Activated T-cell treated with anti-CD3 and anti-CD28 coated beads, Interleukin-2, amount 50 U/mL, for 24 hours (primary cell): ENCODE measurements at regions not wholly inside any gene's neighbourhood (a gene's known extent, or its start where the extent isn't known, plus 50 kb on each side); places are given as distances from the start of the nearest gene placed in this dataset.
"Not testable (repeated sequence)": the region's sequence is repeated elsewhere in the genome, so short reads cannot be mapped to it uniquely, and the experiment has no call there.

Experiments
- DNase-seq: peaks from one replicate; pipeline ENCODE4 v3.0.0-alpha.2; 2020
- H3K27ac Mint-ChIP-seq: 2 replicates; pipeline ENCODE4 v1.8.0; 2020; ENCODE audit warnings: mild to moderate bottlenecking, mixed read lengths
- H3K27me3 Mint-ChIP-seq: 2 replicates; pipeline ENCODE4 v1.8.0; 2020; ENCODE audit warnings: mixed read lengths
- H3K36me3 Mint-ChIP-seq: 2 replicates; pipeline ENCODE4 v1.8.0; 2020; ENCODE audit warnings: low read depth, mixed read lengths
- H3K4me1 Mint-ChIP-seq: 2 replicates; pipeline ENCODE4 v1.8.0; 2020; ENCODE audit warnings: low read depth, mixed read lengths
- H3K4me3 Mint-ChIP-seq: 2 replicates; pipeline ENCODE4 v1.8.0; 2020; ENCODE audit warnings: mild to moderate bottlenecking, moderate library complexity, mixed read lengths
- H3K9me3 Mint-ChIP-seq: 2 replicates; pipeline ENCODE4 v1.8.0; 2020; ENCODE audit warnings: mixed read lengths

DNA sequence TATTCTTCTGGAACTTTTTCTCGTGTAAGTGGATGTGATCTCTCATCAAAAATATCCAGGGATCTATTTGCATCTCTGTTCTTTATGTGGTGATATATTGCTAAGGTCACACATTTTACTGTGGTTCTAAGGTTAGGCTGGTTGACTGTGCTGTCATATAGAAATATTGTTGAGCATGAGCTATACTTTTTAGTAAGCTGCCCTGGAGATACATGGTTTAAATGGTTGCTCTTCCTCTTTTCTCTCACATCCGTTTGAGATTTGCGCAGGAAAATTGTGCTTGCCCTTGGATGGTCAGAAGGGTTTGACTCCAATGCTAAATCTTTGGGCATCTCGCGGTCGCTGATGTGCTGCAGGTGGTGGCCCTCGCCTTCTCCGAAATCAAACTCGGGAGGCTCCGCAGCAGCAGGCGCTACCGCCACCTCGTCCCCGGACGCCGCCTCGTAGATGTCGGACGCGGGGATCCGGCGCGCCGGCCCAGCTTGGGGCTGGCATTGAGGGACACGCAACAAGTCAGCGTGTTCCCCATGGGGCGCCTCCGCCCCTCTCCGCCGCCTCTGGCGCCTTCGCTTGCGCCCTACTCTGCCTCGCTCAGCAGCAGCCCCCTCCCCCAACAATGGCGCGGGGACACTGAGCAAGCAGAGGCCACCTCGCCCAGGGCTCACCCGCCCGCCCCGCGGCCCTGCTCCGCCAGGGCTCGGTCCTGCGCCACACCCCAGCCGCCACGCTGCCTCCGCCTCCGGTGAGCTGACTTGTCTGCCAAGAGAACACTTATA lies 154.5 kb downstream of the MSN start:
- Mint-ChIP-seq H3K4me3 (peak overlapping the region; percentile 57), H3K4me1 (peaks cover 8% of the 10 kb centered on the region), H3K27ac (peak overlapping the region; percentile 39), H3K9me3 (no peaks in the 10 kb centered on the region), H3K27me3 (peaks cover 45% of the 10 kb centered on the region), H3K36me3 (no peaks in the 10 kb centered on the region)
- peak; percentile 64 for DNase-seq

DNA sequence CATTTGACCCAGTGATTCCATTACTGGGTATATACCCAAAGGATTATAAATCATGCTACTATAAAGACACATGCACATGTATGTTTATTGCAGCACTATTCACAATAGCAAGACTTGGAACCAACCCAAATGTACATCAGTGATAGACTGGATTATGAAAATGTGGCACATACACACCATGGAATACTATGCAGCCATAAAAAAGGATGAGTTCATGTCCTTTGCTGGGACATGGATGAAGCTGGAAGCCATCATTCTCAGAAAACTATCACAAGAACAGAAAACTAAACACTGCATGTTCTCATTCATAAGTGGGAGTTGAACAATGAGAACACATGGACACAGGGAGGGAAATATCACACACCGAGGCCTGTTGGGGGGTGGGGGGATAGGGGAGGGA lies 152.5 kb downstream of the MSN start:
- not testable (repeated sequence) for H3K36me3 Mint-ChIP-seq, H3K27ac Mint-ChIP-seq, H3K4me3 Mint-ChIP-seq, DNase-seq, H3K9me3 Mint-ChIP-seq, H3K4me1 Mint-ChIP-seq
- H3K27me3 Mint-ChIP-seq = peaks cover 44% of the 10 kb centered on the region

DNA sequence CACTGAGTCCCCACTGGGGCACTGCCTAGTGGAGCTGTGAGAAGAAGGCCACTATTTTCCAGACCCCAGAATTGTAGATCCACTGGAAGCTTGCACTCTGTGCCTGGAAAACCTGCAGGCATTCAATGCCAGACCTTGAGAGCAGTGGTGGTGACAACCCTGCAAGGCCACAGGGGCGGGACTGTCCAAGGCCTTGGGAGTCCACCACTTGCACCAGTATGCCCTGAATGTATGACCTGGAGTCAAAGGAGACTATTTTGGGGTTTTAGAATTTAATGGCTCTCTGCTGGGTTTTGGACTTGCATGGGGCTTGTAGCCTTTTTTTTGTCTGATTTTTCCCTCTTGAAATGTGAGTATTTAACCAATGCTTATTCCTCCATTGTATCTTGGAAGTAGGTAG lies 145.8 kb downstream of the MSN start:
- Mint-ChIP-seq H3K9me3 (peaks cover 5% of the 10 kb centered on the region), H3K4me3 (no peak overlapping the region), H3K4me1 (no peaks in the 10 kb centered on the region), H3K27me3 (peaks cover 32% of the 10 kb centered on the region), H3K36me3 (no peaks in the 10 kb centered on the region), H3K27ac (no peak overlapping the region)
- DNase-seq = no peak

DNA sequence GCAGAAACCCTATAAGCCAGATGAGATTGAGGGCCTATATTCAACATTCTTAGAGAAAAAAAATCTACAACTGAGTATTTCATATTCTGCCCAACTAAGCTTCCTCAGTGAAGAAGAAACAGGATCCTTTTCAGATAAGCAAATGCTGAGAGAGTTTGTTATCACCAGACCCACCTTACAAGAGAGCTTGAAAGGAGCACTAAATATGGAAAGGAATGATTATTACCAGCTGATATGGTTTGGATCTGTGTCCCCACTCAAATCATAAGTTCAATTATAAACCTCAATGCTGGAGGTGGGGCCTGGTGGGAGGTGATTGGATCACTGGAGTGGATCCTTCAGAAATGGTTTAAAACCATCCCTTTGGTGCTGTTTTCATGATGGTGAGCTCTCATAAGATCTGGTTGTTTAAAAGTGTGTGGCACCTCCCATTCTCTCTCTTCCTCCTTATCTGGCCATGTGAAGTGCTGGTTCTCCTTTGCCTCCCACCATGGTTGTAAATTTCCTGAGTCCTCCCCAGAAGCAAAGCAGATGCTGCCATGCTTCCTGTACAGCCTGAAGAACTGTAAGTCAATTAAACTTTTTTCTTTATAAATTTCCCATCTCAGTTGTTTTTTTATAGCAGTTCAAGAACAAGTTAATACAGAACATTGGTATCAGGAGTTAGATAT lies 144.2 kb downstream of the MSN start:
- Mint-ChIP-seq H3K4me1 (no peaks in the 10 kb centered on the region), H3K27me3 (peaks cover 32% of the 10 kb centered on the region), H3K9me3 (peaks cover 5% of the 10 kb centered on the region), H3K36me3 (no peaks in the 10 kb centered on the region), H3K27ac (no peak overlapping the region), H3K4me3 (no peak overlapping the region)
- no peak for DNase-seq
